Retinal pigment epithelial cell (primary cell): ENCODE measurements at regions not wholly inside any gene's neighbourhood (a gene's known extent, or its start where the extent isn't known, plus 50 kb on each side); places are given as distances from the start of the nearest gene placed in this dataset.
A peak's percentile ranks its signal among the peaks of the same experiment; 100 is the strongest.

Experiments
- DNase-seq: peaks from one replicate; pipeline ENCODE4 v3.0.0-alpha.2; 2010; ENCODE audit warnings: low read depth
- H3K4me3 ChIP-seq: 2 replicates; pipeline ENCODE4 v1.5.1; 2011; ENCODE audit warnings: mild to moderate bottlenecking, low read length, control low read depth, moderate library complexity
- TF ChIP-seq, protein P1 (sequence below): conservative IDR thresholded peaks from 2 replicates; pipeline ENCODE4 v1.5.1; 2011; ENCODE audit warnings: low read depth, low read length, control low read depth, inconsistent platforms

- no peak overlapping the region for H3K4me3 ChIP-seq
- TF ChIP-seq, protein P1, sequence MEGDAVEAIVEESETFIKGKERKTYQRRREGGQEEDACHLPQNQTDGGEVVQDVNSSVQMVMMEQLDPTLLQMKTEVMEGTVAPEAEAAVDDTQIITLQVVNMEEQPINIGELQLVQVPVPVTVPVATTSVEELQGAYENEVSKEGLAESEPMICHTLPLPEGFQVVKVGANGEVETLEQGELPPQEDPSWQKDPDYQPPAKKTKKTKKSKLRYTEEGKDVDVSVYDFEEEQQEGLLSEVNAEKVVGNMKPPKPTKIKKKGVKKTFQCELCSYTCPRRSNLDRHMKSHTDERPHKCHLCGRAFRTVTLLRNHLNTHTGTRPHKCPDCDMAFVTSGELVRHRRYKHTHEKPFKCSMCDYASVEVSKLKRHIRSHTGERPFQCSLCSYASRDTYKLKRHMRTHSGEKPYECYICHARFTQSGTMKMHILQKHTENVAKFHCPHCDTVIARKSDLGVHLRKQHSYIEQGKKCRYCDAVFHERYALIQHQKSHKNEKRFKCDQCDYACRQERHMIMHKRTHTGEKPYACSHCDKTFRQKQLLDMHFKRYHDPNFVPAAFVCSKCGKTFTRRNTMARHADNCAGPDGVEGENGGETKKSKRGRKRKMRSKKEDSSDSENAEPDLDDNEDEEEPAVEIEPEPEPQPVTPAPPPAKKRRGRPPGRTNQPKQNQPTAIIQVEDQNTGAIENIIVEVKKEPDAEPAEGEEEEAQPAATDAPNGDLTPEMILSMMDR, result no peak
- no peak for DNase-seq
Observed at GRCh38 chr5:73333944-73334703, 114.5 kb downstream of the FOXD1 start.

- TF ChIP-seq, protein P1, result no peak
- H3K4me3 ChIP-seq, result no peak overlapping the region
- no peak for DNase-seq
Observed at GRCh38 chr5:73330613-73331012, 118.0 kb downstream of the FOXD1 start.

DNA sequence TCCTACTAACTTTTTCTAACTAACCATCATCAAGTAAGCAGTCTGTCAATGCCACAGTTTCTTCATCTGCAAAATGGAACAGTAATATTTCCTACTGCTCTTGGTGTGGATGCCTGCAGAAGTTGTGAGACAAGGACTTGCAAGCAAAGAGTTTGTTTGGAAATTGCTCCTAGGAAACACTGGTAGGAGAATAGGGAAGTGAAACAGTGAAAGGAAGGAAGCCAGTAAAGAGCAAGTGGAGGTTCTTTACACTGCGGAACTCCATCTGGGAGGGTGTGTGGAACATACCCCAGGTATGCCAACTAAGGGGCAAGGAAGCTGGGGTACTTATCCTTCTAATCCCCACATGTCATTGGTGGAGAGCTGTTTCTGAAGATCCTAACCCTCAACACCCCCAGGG, 119.9 kb downstream of the FOXD1 start:
- no peak overlapping the region for H3K4me3 ChIP-seq
- TF ChIP-seq, protein P1, result no peak
- DNase-seq, result no peak

DNA sequence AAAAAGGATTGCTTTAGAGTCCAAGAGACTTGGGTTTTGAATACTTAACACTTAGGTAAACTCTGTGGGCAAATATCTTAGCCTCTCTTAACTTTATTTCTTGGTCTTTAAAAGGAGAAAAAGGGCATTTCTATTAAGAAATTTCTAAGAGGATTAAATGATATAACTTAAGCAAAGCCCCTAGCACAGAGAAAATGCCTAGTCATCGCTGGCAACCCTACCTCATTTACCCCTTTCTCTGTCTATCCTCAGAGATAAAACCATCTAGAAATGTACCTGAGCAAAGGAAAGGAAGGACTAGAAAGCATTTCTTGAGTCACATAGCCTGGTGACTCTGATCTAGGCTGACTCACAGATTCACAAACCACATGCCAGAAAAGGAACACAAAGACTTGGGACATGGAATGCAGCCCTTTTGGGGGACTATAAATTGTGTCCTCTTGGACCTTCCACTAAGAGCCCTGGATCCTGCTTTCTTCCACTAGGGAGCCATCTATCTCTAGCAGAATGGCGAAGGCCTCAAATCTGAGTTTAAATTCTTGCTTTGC, 120.6 kb downstream of the FOXD1 start:
- no peak overlapping the region for H3K4me3 ChIP-seq
- peak; percentile 43 for DNase-seq
- TF ChIP-seq, protein P1, result no peak

GRCh38 chr5:73325546-73325945, 123.0 kb downstream of the FOXD1 start:
- H3K4me3 ChIP-seq, result no peak overlapping the region
- TF ChIP-seq, protein P1, result no peak
- DNase-seq, result no peak

DNA sequence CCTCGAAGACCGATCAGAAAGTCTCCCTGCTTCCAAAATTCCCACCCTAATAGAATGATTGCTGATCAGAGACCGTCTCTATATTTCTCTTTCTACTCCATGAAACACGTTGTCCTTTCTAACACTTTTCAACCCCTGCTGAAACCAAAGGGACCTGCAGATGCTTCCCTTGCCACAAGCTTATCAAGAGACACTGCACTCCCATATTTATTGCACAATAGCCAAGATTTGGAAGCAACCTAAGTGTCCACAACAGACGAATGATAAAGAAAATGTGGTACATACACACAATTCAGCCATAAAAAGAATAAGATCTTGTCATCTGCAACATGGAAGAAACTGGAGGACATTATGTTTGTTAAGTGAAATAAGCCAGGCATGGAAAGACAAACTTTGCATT, 125.1 kb downstream of the FOXD1 start:
- DNase-seq, result no peak
- TF ChIP-seq, protein P1, result no peak
- H3K4me3 ChIP-seq, result no peak overlapping the region
